ENCODE measurements at regions not wholly inside any gene's neighbourhood (a gene's known extent, or its start where the extent isn't known, plus 50 kb on each side); places are given as distances from the start of the nearest gene placed in this dataset.

- TF ChIP-seq BRD4 (CRISPR knock-in tag; IDR thresholded peaks at IDR 0.05), result no peak
- no peak for TF ChIP-seq RAD51 (IDR thresholded peaks at IDR 0.05; ENCODE audit: borderline replicate concordance)
- 0 out of 2 replicates have a peak, but pooled peaks have one; percentile 48 for TF ChIP-seq MAZ (IDR thresholded peaks at IDR 0.05; ENCODE audit: borderline replicate concordance, low read depth, low read length)
- TF ChIP-seq MAZ (CRISPR knock-in tag; IDR thresholded peaks at IDR 0.05; ENCODE audit: low read depth), result no peak
- TF ChIP-seq KMT2A (CRISPR knock-in tag; IDR thresholded peaks at IDR 0.05), result no peak
- TF ChIP-seq HNF4A (CRISPR knock-in tag; IDR thresholded peaks at IDR 0.05), result peak; percentile 20
- TF ChIP-seq ZNF577 (CRISPR knock-in tag; IDR thresholded peaks at IDR 0.05; ENCODE audit: borderline replicate concordance, low read depth), result no peak
- 0 out of 2 replicates have a peak, but pooled peaks have one; percentile 6 for TF ChIP-seq HNF1B (CRISPR knock-in tag; IDR thresholded peaks at IDR 0.05)
- TF ChIP-seq RFX1 (IDR thresholded peaks at IDR 0.05), result no peak
- TF ChIP-seq ARNTL (CRISPR knock-in tag; IDR thresholded peaks at IDR 0.05), result no peak
- no peak for TF ChIP-seq ZFP90 (CRISPR knock-in tag; IDR thresholded peaks at IDR 0.05; ENCODE audit: borderline replicate concordance)
- no peak for TF ChIP-seq ZNF205 (CRISPR knock-in tag; IDR thresholded peaks at IDR 0.05)
- 0 out of 2 replicates have a peak, but pooled peaks have one; percentile 9 for TF ChIP-seq RAD21 (CRISPR knock-in tag; IDR thresholded peaks at IDR 0.05)
- no peak for TF ChIP-seq CREB3 (CRISPR knock-in tag; IDR thresholded peaks at IDR 0.05)
- no peak for TF ChIP-seq PRPF4 (IDR thresholded peaks at IDR 0.05; ENCODE audit: low read depth, low read length, poor library complexity, severe bottlenecking)
- no peak for TF ChIP-seq MEIS1 (CRISPR knock-in tag; IDR thresholded peaks at IDR 0.05; ENCODE audit: borderline replicate concordance)
- no peak for TF ChIP-seq ATF7-NPFF (CRISPR knock-in tag; IDR thresholded peaks at IDR 0.05; ENCODE audit: low read depth)
- no peak for TF ChIP-seq ZKSCAN1 (IDR thresholded peaks at IDR 0.05; ENCODE audit: low read length)
- TF ChIP-seq AGO2 (optimal IDR thresholded peaks at IDR 0.05; ENCODE audit: low read depth, low read length), result no peak
- no peak for TF ChIP-seq ZFP1 (CRISPR knock-in tag; IDR thresholded peaks at IDR 0.05)
- TF ChIP-seq CEBPG (CRISPR knock-in tag; IDR thresholded peaks at IDR 0.05), result 0 out of 2 replicates have a peak, but pooled peaks have one; percentile 3
- TF ChIP-seq TEAD3 (CRISPR knock-in tag; optimal IDR thresholded peaks at IDR 0.05; ENCODE audit: borderline replicate concordance), result peak; percentile 72
- no peak for TF ChIP-seq ZNF546 (CRISPR knock-in tag; conservative IDR thresholded peaks at IDR 0.05)
- no peak for TF ChIP-seq ZNF20 (CRISPR knock-in tag; IDR thresholded peaks at IDR 0.05)
- TF ChIP-seq ZNF597 (CRISPR knock-in tag; IDR thresholded peaks at IDR 0.05), result no peak
- TF ChIP-seq HBP1 (CRISPR knock-in tag; IDR thresholded peaks at IDR 0.05; ENCODE audit: low read depth), result no peak
- 0 out of 2 replicates have a peak, but pooled peaks have one; percentile 37 for TF ChIP-seq MTF1 (CRISPR knock-in tag; IDR thresholded peaks at IDR 0.05)
Measured at GRCh38 chr7:152909683-152910544, 150.4 kb downstream of the ACTR3B start (continued).
